NCI-H524 treated with DMSO at 0.1 percent for 48 hours (cell line): ENCODE measurements at regions not wholly inside any gene's neighbourhood (a gene's known extent, or its start where the extent isn't known, plus 50 kb on each side); places are given as distances from the start of the nearest gene placed in this dataset.

Experiments used
- DNase-seq: peaks from one replicate; lab custom pipeline; 2025; lab: John Stamatoyannopoulos, UW

- no peak for DNase-seq
Observed at GRCh38 chr5:105565531-105565930, 2002.9 kb upstream of the NUDT12 start.

- DNase-seq: no peak
Observed at GRCh38 chr5:105563842-105564241, 2001.3 kb upstream of the NUDT12 start.

DNA sequence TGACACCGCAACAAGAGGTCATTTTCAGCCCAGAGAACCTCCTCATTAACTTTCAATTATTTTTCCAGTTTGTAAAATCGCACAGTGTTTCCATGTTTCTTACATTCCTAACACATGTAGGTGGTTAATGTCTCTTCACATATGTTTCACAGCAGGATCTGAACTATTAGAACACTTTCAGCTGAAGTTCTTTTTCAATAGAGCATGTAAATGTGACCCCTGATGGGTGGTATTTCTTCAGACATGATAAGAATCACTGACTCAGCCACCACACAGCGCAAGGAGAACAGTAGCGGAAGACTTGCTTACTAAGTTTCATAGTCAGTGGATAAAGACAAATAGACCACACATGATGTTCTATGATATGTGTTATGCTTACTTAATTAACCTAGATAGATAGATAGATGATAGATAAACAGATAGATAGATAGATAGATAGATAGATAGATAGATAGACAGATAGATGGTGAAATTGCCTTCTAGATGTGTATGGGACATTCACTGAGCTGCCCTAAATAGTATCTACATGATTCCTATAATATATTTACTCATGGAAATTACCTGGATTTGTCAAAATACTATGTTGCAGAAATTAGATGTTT is 1992.1 kb upstream of the NUDT12 start:
- DNase-seq: no peak

DNA sequence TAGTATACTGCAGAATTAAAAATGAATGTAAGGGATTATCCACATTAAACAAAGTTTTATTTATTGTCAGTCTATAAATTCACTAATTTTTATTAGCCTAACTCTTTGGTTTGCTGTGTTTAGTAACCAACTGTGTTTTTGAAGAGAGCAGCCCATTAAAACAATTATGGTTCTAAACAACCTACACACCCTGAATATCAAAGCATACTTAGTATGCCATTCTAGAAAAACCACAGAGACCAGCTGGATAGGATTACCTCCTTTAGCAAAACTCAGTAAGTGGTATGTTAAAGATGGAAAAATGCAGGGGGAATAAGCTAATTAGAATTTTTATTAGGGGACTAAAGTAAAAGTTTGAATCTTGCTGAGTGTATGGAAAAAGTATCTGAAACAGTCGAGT is 1981.7 kb upstream of the NUDT12 start:
- no peak for DNase-seq

GRCh38 chr5:105536675-105537074 is 1974.1 kb upstream of the NUDT12 start:
- no peak for DNase-seq

GRCh38 chr5:105530716-105531261 is 1968.2 kb upstream of the NUDT12 start:
- DNase-seq: no peak

DNA sequence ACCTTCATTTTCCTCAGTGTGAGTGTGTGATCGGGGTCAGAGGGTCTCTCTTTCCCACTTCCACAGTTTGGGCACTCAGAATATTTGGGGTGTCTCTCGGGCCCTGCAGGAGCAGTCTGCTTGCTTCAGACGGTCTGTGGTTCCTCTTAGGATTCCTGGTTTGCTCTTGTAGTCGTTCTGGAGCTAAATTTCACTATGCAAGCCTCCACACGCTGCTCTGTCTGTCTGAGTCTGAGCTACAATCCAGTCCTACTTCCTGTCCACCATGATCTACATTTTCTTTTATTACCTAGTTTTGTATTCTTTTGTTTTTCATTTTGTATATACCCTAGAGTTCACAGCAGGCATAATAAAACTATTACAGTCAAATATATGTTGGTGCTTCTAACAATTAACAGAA is 1967.3 kb upstream of the NUDT12 start:
- DNase-seq: no peak

GRCh38 chr5:105508519-105508918 is 1945.9 kb upstream of the NUDT12 start:
- no peak for DNase-seq

GRCh38 chr5:105506692-105507277 is 1944.2 kb upstream of the NUDT12 start:
- DNase-seq: no peak

GRCh38 chr5:105503950-105504349 is 1941.4 kb upstream of the NUDT12 start:
- no peak for DNase-seq

- no peak for DNase-seq
Observed at GRCh38 chr5:105501315-105501714, 1938.7 kb upstream of the NUDT12 start.

DNA sequence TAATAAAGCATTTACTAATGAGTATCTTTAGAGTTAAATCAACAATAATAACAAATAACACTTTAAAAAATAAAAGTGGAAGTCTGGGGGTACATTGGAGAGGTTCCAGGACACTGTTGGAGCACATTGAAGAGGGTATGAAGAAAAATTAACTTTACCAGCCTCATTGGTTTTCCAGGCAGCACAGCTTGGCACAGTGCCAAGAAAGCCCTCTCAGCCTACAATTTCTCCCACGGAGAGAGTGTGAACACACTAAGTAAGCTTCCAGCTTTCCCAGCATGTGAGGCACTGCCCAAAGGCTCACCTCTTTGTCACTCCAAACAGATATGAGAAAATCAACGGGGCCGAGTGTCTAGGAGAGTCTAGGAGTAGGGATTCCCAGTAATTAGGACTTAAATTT is 1912.8 kb upstream of the NUDT12 start:
- no peak for DNase-seq

DNA sequence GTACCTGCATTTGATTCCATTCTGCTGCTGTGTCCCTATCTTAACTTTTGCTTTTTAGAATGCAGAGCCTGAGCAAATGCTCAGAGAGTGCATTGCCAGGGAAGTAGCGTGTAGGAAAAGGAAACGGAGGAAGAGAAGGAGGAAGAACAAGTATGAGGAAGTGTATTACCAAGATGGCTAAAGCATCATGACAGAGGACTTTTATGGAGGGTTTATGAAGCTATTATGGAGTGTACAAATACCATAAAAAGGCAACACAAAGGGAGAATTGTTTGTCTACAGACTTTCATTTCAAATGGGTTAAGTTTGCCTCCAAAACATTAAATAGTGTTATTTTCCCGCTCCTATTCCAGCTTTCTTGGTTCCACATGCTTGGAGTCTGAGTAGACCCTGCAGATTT is 1899.8 kb upstream of the NUDT12 start:
- DNase-seq: no peak

DNA sequence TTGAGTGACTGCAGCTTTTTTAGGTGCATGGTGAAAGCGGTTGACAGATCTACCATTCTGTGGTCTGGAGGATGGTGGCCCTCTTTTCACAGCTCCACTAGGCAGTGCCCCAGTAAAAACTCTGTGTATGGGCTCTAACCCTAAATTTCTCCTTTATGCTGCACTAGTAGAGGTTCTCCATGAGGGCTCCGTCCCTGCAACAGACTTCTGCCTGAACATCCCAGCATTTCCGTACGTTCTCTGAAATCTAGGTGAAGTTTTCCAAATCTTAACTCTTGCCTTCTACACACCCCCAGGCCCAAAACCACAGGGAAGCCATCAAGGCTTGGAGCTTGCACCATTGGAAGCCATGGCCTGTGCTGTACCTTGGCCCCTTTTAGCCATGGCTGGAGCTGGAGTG is 1898.1 kb upstream of the NUDT12 start:
- DNase-seq: no peak

DNA sequence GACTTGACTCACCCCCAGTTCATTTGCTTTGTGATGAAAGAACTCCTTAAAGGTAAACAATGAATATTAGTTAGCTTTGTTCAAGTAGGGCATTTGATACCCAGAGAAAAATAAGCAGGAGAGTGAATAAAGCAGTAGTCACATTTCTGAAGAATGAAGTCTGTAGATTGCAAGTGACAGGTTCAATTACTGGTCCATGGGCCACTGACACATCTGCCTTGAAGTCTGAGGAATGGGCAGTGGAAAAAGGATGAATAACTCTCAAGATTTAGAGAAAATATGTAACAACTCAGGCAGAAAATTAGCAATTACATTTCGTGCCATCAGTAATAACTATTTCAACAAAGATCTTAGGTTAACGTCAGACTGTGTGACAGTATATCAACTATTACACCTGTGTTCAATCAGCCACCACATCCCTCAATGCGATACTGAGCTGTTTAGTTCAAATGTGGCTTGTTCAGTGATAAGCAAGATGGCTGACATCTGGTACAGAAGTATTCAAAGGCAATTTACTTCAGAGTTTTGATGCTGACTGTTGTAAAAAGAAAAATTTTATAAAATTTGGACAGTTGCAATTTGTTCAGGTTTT is 1890.7 kb upstream of the NUDT12 start:
- DNase-seq: no peak

DNA sequence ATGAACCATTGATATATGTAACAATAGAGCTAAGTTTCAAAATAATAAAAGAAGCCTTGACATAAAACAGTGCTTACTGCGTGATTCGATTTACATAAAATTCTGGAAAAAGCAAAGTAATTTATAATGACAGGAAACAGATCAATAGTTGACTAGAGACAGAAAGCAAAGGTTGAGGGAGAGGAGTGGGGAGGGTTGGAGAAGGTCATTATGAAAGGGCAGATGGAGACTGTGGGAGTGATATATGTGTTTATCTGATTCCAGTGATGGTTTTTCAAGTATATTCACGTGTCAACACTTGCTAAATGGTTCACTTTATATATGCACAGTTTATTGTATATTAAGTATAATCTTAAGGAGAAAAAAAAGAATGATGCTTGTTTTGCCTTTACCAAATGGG is 1885.7 kb upstream of the NUDT12 start:
- no peak for DNase-seq

- no peak for DNase-seq
Observed at GRCh38 chr5:105430516-105430915, 1867.9 kb upstream of the NUDT12 start.

GRCh38 chr5:105428451-105429380 is 1866.1 kb upstream of the NUDT12 start:
- DNase-seq: no peak

GRCh38 chr5:105414067-105414466 is 1851.5 kb upstream of the NUDT12 start:
- DNase-seq: no peak

- DNase-seq: no peak
Observed at GRCh38 chr5:105413406-105413990, 1850.9 kb upstream of the NUDT12 start.

DNA sequence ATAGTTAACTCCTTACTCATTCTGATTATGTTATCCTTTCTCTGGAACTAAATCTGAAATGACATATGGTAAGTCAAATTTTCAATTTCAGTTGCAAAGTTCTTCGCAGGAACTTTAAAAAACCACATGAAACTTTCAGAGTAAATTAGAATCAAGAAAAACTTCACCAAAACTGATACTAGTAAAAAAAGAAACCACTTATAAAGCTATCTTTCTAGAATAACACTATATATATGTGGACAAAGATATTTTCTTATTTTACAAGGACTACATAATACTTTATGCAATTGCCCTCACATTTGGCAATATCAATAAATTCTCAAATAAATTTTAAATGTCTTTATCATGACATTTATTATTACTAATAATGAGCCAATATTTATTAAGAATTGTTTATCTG is 1847.1 kb upstream of the NUDT12 start:
- DNase-seq: no peak

DNA sequence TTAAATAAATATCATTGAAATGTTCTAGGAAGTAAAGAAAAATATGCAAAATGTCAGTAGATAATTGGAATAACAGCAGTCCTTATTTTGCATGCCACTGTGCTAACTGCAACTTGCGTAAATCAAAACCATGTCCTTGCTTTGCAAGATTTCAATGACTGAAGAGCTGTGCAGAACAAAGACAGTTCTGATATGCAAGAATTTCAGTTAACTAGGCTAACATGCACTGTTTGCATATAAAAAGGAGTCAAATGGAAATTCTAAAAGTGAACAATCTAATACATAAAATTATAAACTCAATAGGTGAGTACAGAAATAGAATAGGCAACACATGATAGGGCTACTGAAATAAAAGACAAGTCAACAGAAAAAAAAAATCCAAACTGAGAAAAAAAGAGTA is 1844.6 kb upstream of the NUDT12 start:
- no peak for DNase-seq
